Stomach (tissue), 4 donors: ENCODE measurements at regions not wholly inside any gene's neighbourhood (a gene's known extent, or its start where the extent isn't known, plus 50 kb on each side); places are given as distances from the start of the nearest gene placed in this dataset.

Experiments
- POLR2A ChIP-seq, 4 donors: fragments of 450-650 bp; IDR thresholded peaks; one replicate each; pipeline ENCODE4 v1.6.1; 2016; ENCODE audit warnings: antibody characterized with exemption in 4 of 4, control low read depth in 2 of 4, mild to moderate bottlenecking in 1 of 4, moderate library complexity in 1 of 4
- POLR2AphosphoS5 ChIP-seq, 3 donors: sonication (generic); formaldehyde crosslinking; IDR thresholded peaks; one replicate each; pipeline ENCODE4 v1.6.1; 2016; ENCODE audit warnings: antibody characterized with exemption in 3 of 3
- TF ChIP-seq, protein P1 (sequence below), 7 experiments: fragments of 450-650 bp in 4 of 7; fragments of 200-600 bp in 3 of 7; sonication (generic) in 3 of 7; IDR thresholded peaks; one replicate each; pipeline ENCODE4 v1.5.1; 2016 to 2019; ENCODE audit warnings: antibody characterized with exemption in 7 of 7, control low read depth in 2 of 7, mild to moderate bottlenecking in 1 of 7

DNA sequence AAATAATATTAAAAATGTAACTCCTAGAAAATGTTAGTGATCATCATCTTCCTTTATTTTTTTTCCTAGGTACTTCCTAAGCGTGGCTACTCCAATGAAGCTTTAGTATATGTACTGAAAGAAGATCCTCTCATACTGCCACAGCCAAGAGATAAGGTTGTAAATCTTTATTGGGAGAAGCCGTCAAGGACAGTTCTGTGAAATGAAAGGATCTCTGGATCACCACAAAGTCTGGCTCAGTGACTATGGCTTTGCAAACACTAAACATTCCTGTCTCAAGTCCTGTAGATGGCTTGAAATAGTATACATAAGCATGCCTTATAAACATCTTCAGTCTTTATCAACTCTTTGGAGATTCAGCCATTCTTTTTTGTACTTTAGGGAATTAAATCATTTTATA lies 61.2 kb upstream of the DPH5 start:
- TF ChIP-seq, protein P1, sequence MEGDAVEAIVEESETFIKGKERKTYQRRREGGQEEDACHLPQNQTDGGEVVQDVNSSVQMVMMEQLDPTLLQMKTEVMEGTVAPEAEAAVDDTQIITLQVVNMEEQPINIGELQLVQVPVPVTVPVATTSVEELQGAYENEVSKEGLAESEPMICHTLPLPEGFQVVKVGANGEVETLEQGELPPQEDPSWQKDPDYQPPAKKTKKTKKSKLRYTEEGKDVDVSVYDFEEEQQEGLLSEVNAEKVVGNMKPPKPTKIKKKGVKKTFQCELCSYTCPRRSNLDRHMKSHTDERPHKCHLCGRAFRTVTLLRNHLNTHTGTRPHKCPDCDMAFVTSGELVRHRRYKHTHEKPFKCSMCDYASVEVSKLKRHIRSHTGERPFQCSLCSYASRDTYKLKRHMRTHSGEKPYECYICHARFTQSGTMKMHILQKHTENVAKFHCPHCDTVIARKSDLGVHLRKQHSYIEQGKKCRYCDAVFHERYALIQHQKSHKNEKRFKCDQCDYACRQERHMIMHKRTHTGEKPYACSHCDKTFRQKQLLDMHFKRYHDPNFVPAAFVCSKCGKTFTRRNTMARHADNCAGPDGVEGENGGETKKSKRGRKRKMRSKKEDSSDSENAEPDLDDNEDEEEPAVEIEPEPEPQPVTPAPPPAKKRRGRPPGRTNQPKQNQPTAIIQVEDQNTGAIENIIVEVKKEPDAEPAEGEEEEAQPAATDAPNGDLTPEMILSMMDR (IDR thresholded peaks at IDR 0.05), result no peak
- TF ChIP-seq POLR2A (IDR thresholded peaks at IDR 0.05), result no peak
- no peak for TF ChIP-seq POLR2AphosphoS5 (IDR thresholded peaks at IDR 0.05)
